HCT116 (cell line): ENCODE measurements at regions not wholly inside any gene's neighbourhood (a gene's known extent, or its start where the extent isn't known, plus 50 kb on each side); places are given as distances from the start of the nearest gene placed in this dataset.

ENCODE experiments used
- POLR2A ChIP-seq: IDR thresholded peaks from 2 replicates; pipeline ENCODE4 v1.7.0; 2011; ENCODE audit warnings: borderline replicate concordance; ENCODE audit not compliant: insufficient read depth, insufficient read length; ENCODE audit errors: extremely low read depth
- TF ChIP-seq, protein P1 (sequence below), 3 experiments: fragments of 200-600 bp in 1 of 3; sonication (generic) in 1 of 3; IDR thresholded peaks in 2 of 3; conservative IDR thresholded peaks in 1 of 3; 2 replicates each; pipeline ENCODE4 v1.5.1; 2012 to 2017; ENCODE audit warnings: low read depth in 2 of 3, low read length in 2 of 3, antibody characterized with exemption in 1 of 3, borderline replicate concordance in 1 of 3, control low read depth in 1 of 3, mild to moderate bottlenecking in 1 of 3, mixed read lengths in 1 of 3, mixed run types in 1 of 3, moderate library complexity in 1 of 3; ENCODE audit not compliant: insufficient read depth in 1 of 3
- TF ChIP-seq, protein P2 (sequence below): IDR thresholded peaks from 2 replicates; pipeline ENCODE4 v1.6.1; 2012

DNA sequence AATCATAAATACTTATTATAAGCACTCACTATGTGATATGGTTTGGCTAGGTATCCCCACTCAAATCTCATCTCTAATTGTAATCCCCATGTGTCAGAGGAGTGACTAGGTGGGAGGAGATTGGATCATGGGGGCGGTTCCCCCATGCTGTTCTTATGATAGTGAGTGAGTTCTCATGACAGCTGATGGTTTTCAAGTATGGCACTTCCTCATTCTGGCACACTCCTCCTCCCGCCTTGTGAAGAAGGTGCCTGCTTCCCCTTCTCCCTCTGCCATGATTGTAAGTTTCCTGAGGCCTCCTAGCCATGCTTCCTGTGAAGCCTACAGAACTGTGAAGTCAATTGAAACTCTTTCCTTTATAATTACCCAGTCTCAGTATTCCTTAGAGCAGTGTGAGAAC is 53.3 kb upstream of the CHMP2B start:
- TF ChIP-seq, protein P1, sequence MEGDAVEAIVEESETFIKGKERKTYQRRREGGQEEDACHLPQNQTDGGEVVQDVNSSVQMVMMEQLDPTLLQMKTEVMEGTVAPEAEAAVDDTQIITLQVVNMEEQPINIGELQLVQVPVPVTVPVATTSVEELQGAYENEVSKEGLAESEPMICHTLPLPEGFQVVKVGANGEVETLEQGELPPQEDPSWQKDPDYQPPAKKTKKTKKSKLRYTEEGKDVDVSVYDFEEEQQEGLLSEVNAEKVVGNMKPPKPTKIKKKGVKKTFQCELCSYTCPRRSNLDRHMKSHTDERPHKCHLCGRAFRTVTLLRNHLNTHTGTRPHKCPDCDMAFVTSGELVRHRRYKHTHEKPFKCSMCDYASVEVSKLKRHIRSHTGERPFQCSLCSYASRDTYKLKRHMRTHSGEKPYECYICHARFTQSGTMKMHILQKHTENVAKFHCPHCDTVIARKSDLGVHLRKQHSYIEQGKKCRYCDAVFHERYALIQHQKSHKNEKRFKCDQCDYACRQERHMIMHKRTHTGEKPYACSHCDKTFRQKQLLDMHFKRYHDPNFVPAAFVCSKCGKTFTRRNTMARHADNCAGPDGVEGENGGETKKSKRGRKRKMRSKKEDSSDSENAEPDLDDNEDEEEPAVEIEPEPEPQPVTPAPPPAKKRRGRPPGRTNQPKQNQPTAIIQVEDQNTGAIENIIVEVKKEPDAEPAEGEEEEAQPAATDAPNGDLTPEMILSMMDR (IDR thresholded peaks at IDR 0.05 in 2 of 3, conservative IDR thresholded peaks at IDR 0.05 in 1 of 3; ENCODE audit: borderline replicate concordance in 1 of 3, insufficient read depth in 1 of 3, low read depth in 2 of 3, low read length in 2 of 3): no peak
- TF ChIP-seq POLR2A: no peak
- TF ChIP-seq, protein P2, sequence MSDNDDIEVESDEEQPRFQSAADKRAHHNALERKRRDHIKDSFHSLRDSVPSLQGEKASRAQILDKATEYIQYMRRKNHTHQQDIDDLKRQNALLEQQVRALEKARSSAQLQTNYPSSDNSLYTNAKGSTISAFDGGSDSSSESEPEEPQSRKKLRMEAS: no peak
